ENCODE measurements at regions not wholly inside any gene's neighbourhood (a gene's known extent, or its start where the extent isn't known, plus 50 kb on each side); places are given as distances from the start of the nearest gene placed in this dataset.

GRCh38 chr1:55658917-55659316 is 443.8 kb upstream of the USP24 start:
- TF ChIP-seq EZH2 (IDR thresholded peaks at IDR 0.05), result no peak
- TF ChIP-seq POLR2AphosphoS5 (IDR thresholded peaks at IDR 0.05; ENCODE audit: borderline replicate concordance, low read depth, low read length), result no peak
- TF ChIP-seq FOXP2 (optimal IDR thresholded peaks at IDR 0.05; ENCODE audit: control extremely low read depth, extremely low read length, insufficient read depth), result no peak
